IMR-90 (cell line): ENCODE measurements at regions not wholly inside any gene's neighbourhood (a gene's known extent, or its start where the extent isn't known, plus 50 kb on each side); places are given as distances from the start of the nearest gene placed in this dataset.

ENCODE experiments used
- ATAC-seq: fragments of 200-7000 bp; cut with Tn5 transposase; 2 replicates; pipeline ENCODE4 v1.9.1; 2020; ENCODE audit warnings: low read depth, mild to moderate bottlenecking, moderate library complexity
- BruUV-seq: library from RNA; stranded (reverse); fragments of 400-500 nt; replicated peaks from 2 replicates; lab custom pipeline; 2021; lab: Mats Ljungman, UMichigan
- CTCF ChIA-PET: fragments of 300-600 bp; formaldehyde crosslinking; extraction: SDS; loops from one replicate; lab custom pipeline; 2021; ENCODE audit warnings: antibody characterized with exemption; lab: Yijun Ruan, JAX
- POLR2A ChIA-PET: fragments of 300-600 bp; sonication (Branson Sonifier 250); formaldehyde crosslinking; loops from one replicate; lab custom pipeline; 2022; ENCODE audit warnings: antibody characterized with exemption; ENCODE audit not compliant: unreplicated experiment; lab: Charles Lee
- DNase-seq: peaks from one replicate; pipeline ENCODE4 v3.0.0; 2013
- H2AFZ ChIP-seq: replicated peaks from 2 replicates; pipeline ENCODE3; 2013; ENCODE audit warnings: low read length, mild to moderate bottlenecking; ENCODE audit not compliant: poor library complexity
- H2AK5ac ChIP-seq: 2 replicates; pipeline ENCODE4 v1.6.1; 2013; ENCODE audit warnings: low read depth, low read length, inconsistent platforms
- H2AK9ac ChIP-seq: replicated peaks from 2 replicates; pipeline ENCODE3; 2013; ENCODE audit warnings: mild to moderate bottlenecking, low read depth, low read length, moderate library complexity; ENCODE audit not compliant: poor library complexity
- H2BK120ac ChIP-seq: 2 replicates; pipeline ENCODE4 v1.6.1; 2013; ENCODE audit warnings: low read depth, low read length, inconsistent platforms
- H2BK15ac ChIP-seq: 3 replicates; pipeline ENCODE4 v1.6.1; 2013; ENCODE audit warnings: low read depth, low read length, inconsistent platforms
- H2BK20ac ChIP-seq: 2 replicates; pipeline ENCODE4 v1.6.1; 2013; ENCODE audit warnings: low read depth, mild to moderate bottlenecking, inconsistent platforms, low read length, moderate library complexity
- H2BK5ac ChIP-seq: 2 replicates; pipeline ENCODE4 v1.6.1; 2013; ENCODE audit warnings: mild to moderate bottlenecking, low read depth, low read length, inconsistent platforms; ENCODE audit not compliant: poor library complexity, severe bottlenecking
- H3K14ac ChIP-seq: replicated peaks from 2 replicates; pipeline ENCODE4 v1.6.1; 2013; ENCODE audit warnings: low read depth, low read length, inconsistent platforms
- H3K18ac ChIP-seq: 2 replicates; pipeline ENCODE4 v1.6.1; 2013; ENCODE audit warnings: low read depth, low read length, control low read depth
- H3K23ac ChIP-seq: 2 replicates; pipeline ENCODE4 v1.6.1; 2013; ENCODE audit warnings: low read depth, low read length, inconsistent platforms
- H3K27ac ChIP-seq: 2 replicates; pipeline ENCODE4 v1.5.1; 2013; ENCODE audit warnings: mild to moderate bottlenecking, control low read depth, low read length; ENCODE audit not compliant: insufficient read depth
- H3K27me3 ChIP-seq: 2 replicates; pipeline ENCODE4 v1.6.1; 2013; ENCODE audit warnings: low read length; ENCODE audit not compliant: control insufficient read depth, insufficient read depth
- H3K36me3 ChIP-seq: 2 replicates; pipeline ENCODE4 v1.6.1; 2013; ENCODE audit warnings: low read length, mixed read lengths; ENCODE audit not compliant: control insufficient read depth, insufficient read depth
- H3K4ac ChIP-seq: 2 replicates; pipeline ENCODE4 v1.6.1; 2013; ENCODE audit warnings: low read depth, low read length, inconsistent platforms
- H3K4me1 ChIP-seq: 2 replicates; pipeline ENCODE4 v1.6.1; 2013; ENCODE audit warnings: low read length, mixed read lengths; ENCODE audit not compliant: control insufficient read depth, insufficient read depth
- H3K4me2 ChIP-seq: 2 replicates; pipeline ENCODE4 v1.6.1; 2013; ENCODE audit warnings: low read depth, mild to moderate bottlenecking, control low read depth, low read length, moderate library complexity
- H3K4me3 ChIP-seq: 2 replicates; pipeline ENCODE4 v1.5.1; 2013; ENCODE audit warnings: low read depth, mild to moderate bottlenecking, control low read depth, low read length, moderate library complexity; ENCODE audit not compliant: insufficient read depth
- H3K56ac ChIP-seq: 2 replicates; pipeline ENCODE4 v1.6.1; 2013; ENCODE audit warnings: low read length, inconsistent platforms; ENCODE audit not compliant: insufficient read depth; ENCODE audit errors: extremely low read depth
- H3K79me1 ChIP-seq, 2 experiments: 2 replicates each; pipeline ENCODE4 v1.6.1; 2013; ENCODE audit warnings: low read length in 2 of 2, inconsistent platforms in 1 of 2, low read depth in 1 of 2
- H3K9ac ChIP-seq: 2 replicates; pipeline ENCODE4 v1.6.1; 2013; ENCODE audit warnings: low read depth, low read length, control low read depth
- H3K9me1 ChIP-seq: 2 replicates; pipeline ENCODE4 v1.6.1; 2013; ENCODE audit warnings: low read length, inconsistent platforms; ENCODE audit not compliant: insufficient read depth
- H3K9me3 ChIP-seq: 2 replicates; pipeline ENCODE4 v1.6.1; 2013; ENCODE audit warnings: low read length; ENCODE audit not compliant: control insufficient read depth, insufficient read depth
- H4K20me1 ChIP-seq: 2 replicates; pipeline ENCODE4 v1.6.1; 2013; ENCODE audit warnings: low read length, inconsistent platforms; ENCODE audit not compliant: insufficient read depth
- H4K5ac ChIP-seq: 2 replicates; pipeline ENCODE4 v1.6.1; 2013; ENCODE audit warnings: mild to moderate bottlenecking, low read depth, low read length, control low read depth
- H4K8ac ChIP-seq, 2 experiments: 2 replicates each; pipeline ENCODE4 v1.6.1; 2013; ENCODE audit warnings: low read depth in 2 of 2, low read length in 2 of 2, control low read depth in 1 of 2, inconsistent platforms in 1 of 2
- H4K91ac ChIP-seq: 2 replicates; pipeline ENCODE4 v1.6.1; 2013; ENCODE audit warnings: low read depth, low read length, inconsistent platforms; ENCODE audit not compliant: insufficient read depth
- BHLHE40 ChIP-seq: fragments of 150-350 bp; IDR thresholded peaks from 2 replicates; pipeline ENCODE4 v1.6.1; 2016; ENCODE audit warnings: mild to moderate bottlenecking, low read depth, low read length
- CEBPB ChIP-seq: IDR thresholded peaks from 2 replicates; pipeline ENCODE4 v1.6.1; 2012; ENCODE audit warnings: low read depth, low read length, improper control_type of control experiment
- CTCF ChIP-seq: conservative IDR thresholded peaks from 2 replicates; pipeline ENCODE4 v1.5.1; 2012; ENCODE audit warnings: mild to moderate bottlenecking, low read depth, low read length, improper control_type of control experiment
- FOS ChIP-seq: fragments of 150-350 bp; IDR thresholded peaks from 2 replicates; pipeline ENCODE4 v1.6.1; 2016; ENCODE audit warnings: low read depth, low read length
- MAFK ChIP-seq: IDR thresholded peaks from 2 replicates; pipeline ENCODE4 v1.6.1; 2012; ENCODE audit warnings: low read depth, low read length, improper control_type of control experiment
- MXI1 ChIP-seq: IDR thresholded peaks from 2 replicates; pipeline ENCODE4 v1.6.1; 2012; ENCODE audit warnings: low read depth, mild to moderate bottlenecking, low read length, moderate library complexity, borderline replicate concordance
- NFE2L2 ChIP-seq: fragments of 150-350 bp; IDR thresholded peaks from 2 replicates; pipeline ENCODE4 v1.6.1; 2016; ENCODE audit warnings: low read depth, mild to moderate bottlenecking, low read length
- RAD21 ChIP-seq: IDR thresholded peaks from 2 replicates; pipeline ENCODE4 v1.6.1; 2012; ENCODE audit warnings: low read length, improper control_type of control experiment
- WGBS, 2 experiments: methylation state at CpG; one replicate each; pipeline versions ENCODE4 v1.1.5 to v1.1.7; 2013; ENCODE audit warnings: missing lambda C conversion rate in 2 of 2; ENCODE audit not compliant: insufficient read length in 1 of 2; ENCODE audit errors: extremely low coverage in 2 of 2; 5-methylcytosine and 5-hydroxymethylcytosine counted together
- dilution Hi-C: fragments of 300-500 bp; cut with HindIII; formaldehyde crosslinking; loops from one replicate; pipeline ENCODE4 v1.14.3; 2018; ENCODE audit warnings: low sequenced_read_pairs; ENCODE audit not compliant: unreplicated experiment
- in situ Hi-C: fragments of 300-500 bp; cut with MboI; formaldehyde crosslinking; loops from 3 replicates; pipeline ENCODE4 v1.14.3; 2019; ENCODE audit warnings: low sequenced_read_pairs, inconsistent platforms, mixed read lengths
- intact Hi-C: fragments of 100-400 bp; cut with micrococcal nuclease; formaldehyde crosslinking; loops from 2 replicates; pipeline ENCODE4 v1.10.0; 2022

- ATAC-seq = no peak
- in situ Hi-C loops (loop anchor here (10.0 kb wide), 2 partner anchors 85 to 235 kb away; no protein-coding TSS in a partner anchor), intact Hi-C loops (loop anchor here (5.0 kb wide), 1 partner anchor 788 kb away; no protein-coding TSS in a partner anchor), dilution Hi-C loops (no loop called here)
- no peak overlapping the region for H3K9ac ChIP-seq
- H2AK5ac ChIP-seq = no peak overlapping the region
- WGBS, 2 experiments = no CpG with 5 or more reads among the region's 3 CpGs
- H4K20me1 ChIP-seq = no peaks in the 10 kb centered on the region
- no peak overlapping the region for H3K18ac ChIP-seq
- H3K9me3 ChIP-seq = no peaks in the 10 kb centered on the region
- no peak overlapping the region for H2AFZ ChIP-seq
- no peaks in the 10 kb centered on the region for H3K9me1 ChIP-seq
- no peak overlapping the region for H3K23ac ChIP-seq
- no peak overlapping the region for H4K91ac ChIP-seq
- H2BK20ac ChIP-seq = no peak overlapping the region
- H3K4ac ChIP-seq = no peak overlapping the region
- no peak overlapping the region for H3K27ac ChIP-seq
- H2BK5ac ChIP-seq = no peak overlapping the region
- CTCF ChIA-PET = no interaction called here
- no peak overlapping the region for H4K5ac ChIP-seq
- DNase-seq = no peak
- BruUV-seq = no TSS peak
- no peaks in the 10 kb centered on the region for H3K79me1 ChIP-seq
- no peak overlapping the region for H3K4me2 ChIP-seq
- no peak overlapping the region for H4K8ac ChIP-seq
- H2AK9ac ChIP-seq = no peak overlapping the region
- no peak overlapping the region for H3K14ac ChIP-seq
- no peaks in the 10 kb centered on the region for H3K4me1 ChIP-seq
- H3K4me3 ChIP-seq = no peak overlapping the region
- TF ChIP-seq BHLHE40 (no peak), CEBPB (no peak), MAFK (no peak), CTCF (no peak), MXI1 (no peak), RAD21 (no peak), NFE2L2 (no peak), FOS (no peak)
- no peak overlapping the region for H2BK120ac ChIP-seq
- no peak overlapping the region for H2BK15ac ChIP-seq
- H3K27me3 ChIP-seq = no peaks in the 10 kb centered on the region; the same call in none of the 2 replicates
- H3K56ac ChIP-seq = no peak overlapping the region
- POLR2A ChIA-PET = no interaction called here
- no peaks in the 10 kb centered on the region for H3K36me3 ChIP-seq
These were observed 143.7 kb upstream of the CAMK1G start for GRCh38 chr1:209439828-209440227.
